ENCODE measurements at regions not wholly inside any gene's neighbourhood (a gene's known extent, or its start where the extent isn't known, plus 50 kb on each side); places are given as distances from the start of the nearest gene placed in this dataset.
"Not testable (repeated sequence)": the region's sequence is repeated elsewhere in the genome, so short reads cannot be mapped to it uniquely, and the experiment has no call there.

- intact Hi-C loops (cut with DNase I, micrococcal nuclease): no loop called here
- ATAC-seq (no peak), DNase-seq (no peak)
These were observed 156.0 kb downstream of the DEFB131A start for GRCh38 chr4:9600246-9600645.

- intact Hi-C loops (cut with DNase I, micrococcal nuclease): no loop called here
- DNase-seq (no peak), ATAC-seq (no peak)
These were observed 158.2 kb downstream of the DEFB131A start for GRCh38 chr4:9602389-9602914.

DNA sequence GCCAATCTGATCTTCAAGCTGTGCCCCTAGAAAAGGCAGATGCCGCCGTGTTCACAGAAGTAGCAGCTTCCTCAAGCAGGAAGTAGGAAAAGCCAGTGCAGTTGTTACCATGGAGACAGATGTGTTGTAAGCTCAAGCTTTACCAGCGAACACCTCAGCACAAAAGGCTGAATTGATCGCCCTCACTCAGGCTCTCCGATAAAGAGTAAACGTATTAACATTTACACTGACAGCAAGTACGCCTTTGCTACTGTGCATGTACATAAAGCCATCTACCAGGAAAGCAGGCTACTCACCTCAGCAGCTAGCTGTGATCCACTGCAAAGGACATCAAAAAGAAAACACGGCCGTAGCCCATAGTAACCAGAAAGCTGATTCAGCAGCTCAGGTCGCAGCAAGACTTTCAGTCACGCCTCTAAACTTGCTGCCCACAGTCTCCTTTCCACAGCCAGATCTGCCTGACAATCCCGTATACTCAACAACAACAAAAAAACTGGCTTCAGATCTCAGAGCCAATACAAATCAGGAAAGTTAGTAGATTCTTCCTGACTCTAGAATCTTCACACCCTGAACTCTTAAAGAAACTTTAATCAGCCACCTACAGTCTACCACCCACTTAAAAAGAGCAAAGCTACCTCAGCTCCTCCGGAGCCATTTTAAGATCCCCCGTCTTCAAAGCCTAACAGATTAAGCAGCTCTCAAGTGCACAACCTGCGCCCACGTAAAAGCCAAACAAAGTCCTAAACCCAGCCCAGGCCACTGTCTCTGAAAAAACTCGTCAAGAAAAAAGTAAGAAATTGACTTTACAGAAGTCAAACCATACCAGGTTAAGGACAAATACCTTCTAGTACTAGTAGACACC is 160.0 kb downstream of the DEFB131A start:
- peak; percentile 44 for ATAC-seq
- intact Hi-C loops (cut with DNase I, micrococcal nuclease): not testable (repeated sequence)
- peak; percentile 37 to 59 for DNase-seq

DNA sequence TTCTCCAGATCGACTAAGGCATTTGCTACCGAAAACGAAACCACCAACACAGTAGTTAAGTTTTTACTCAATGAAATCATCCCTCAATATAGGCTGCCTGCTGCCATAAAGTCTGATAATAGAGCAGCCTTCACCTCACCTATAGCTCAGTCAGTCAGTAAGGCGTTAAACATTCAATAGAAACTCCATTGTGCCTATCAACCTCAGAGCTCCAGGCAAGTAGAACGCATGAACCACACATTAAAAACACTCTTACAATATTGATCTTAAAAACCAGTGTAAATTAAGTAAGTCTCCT is 160.6 kb downstream of the DEFB131A start:
- intact Hi-C loops (cut with DNase I, micrococcal nuclease); DNase-seq: not testable (repeated sequence)

DNA sequence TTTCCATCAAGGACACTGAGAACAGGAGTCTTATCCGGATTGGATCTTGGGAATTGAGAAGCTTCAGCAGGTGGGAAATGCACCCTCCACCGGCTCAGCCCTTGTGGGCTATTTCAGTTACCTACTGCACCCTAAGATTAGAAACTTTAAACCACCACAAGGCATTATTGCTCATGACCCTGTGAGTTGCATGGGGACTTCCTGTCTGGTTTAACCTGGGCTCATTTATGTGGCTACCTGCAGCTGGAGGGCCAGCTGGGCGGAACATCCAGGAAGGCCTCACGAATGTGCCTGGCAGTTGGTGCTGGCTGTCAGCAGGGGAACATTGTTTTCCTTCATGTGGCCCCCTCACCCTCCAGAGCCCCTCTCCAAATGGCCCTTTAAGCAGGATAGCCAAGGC is 164.1 kb downstream of the DEFB131A start:
- intact Hi-C loops (cut with DNase I, micrococcal nuclease): no loop called here
- ATAC-seq (no peak), DNase-seq (no peak)

More for the DNA sequence above, 160.6 kb downstream of the DEFB131A start:
- not testable (repeated sequence) for ATAC-seq

GRCh38 chr4:9610321-9610720 is 166.1 kb downstream of the DEFB131A start:
- DNase-seq; ATAC-seq; intact Hi-C loops (cut with DNase I, micrococcal nuclease): not testable (repeated sequence)

DNA sequence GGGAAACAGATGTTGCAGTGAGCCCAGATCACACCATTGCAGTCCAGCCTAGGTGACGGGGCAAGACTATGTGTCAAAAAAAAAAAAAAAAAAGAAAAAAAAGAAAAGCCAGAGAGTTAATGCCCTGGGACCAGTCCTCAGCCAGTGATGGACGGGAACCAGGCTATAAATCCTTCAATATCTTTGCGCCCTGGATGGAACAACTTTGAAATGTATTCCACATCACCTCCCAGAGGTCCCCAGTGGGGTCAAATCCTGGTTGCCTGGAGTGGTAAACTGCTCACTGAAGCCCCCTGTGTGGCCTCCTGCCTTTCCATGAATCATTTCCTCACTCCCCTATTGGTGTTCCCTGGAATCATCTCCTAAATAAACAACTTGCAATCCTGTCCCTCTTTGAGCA is 166.9 kb downstream of the DEFB131A start:
- DNase-seq (no peak), ATAC-seq (no peak)
- intact Hi-C loops (cut with DNase I, micrococcal nuclease): no loop called here

GRCh38 chr4:9636411-9636810 is 145.0 kb upstream of the DRD5 start:
- DNase-seq; ATAC-seq; intact Hi-C loops (cut with DNase I, micrococcal nuclease): not testable (repeated sequence)

- ATAC-seq; intact Hi-C loops (cut with DNase I, micrococcal nuclease): not testable (repeated sequence)
- peak; percentile 16 to 26 for DNase-seq
These were observed 121.8 kb upstream of the DRD5 start for GRCh38 chr4:9659678-9660077.

GRCh38 chr4:9660955-9661354 is 120.5 kb upstream of the DRD5 start:
- intact Hi-C loops (cut with DNase I, micrococcal nuclease); DNase-seq; ATAC-seq: not testable (repeated sequence)

DNA sequence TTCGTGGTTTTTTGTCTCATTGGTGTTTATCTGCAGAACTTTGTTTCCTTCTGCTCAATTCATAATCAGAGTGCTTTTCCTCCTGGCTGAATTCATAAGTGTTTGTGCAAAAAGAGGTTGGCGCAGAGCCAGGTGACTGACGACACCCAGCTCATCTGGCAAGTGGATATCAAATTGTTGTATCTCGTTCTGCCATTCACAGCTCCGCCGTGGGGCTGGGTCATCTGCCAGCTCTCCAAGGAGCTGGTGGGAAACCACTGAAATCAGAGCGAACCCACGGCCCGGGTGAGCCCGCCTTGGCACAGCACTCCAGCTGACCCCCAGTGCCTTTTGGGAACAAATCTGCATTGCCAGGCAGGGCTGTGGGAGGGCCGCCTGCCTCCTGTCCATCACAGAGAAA is 110.7 kb upstream of the DRD5 start:
- intact Hi-C loops (cut with DNase I, micrococcal nuclease); ATAC-seq: not testable (repeated sequence)
- DNase-seq: peak in 1 of 2 donors; percentile 35

GRCh38 chr4:9677357-9677756 is 104.1 kb upstream of the DRD5 start:
- not testable (repeated sequence) for ATAC-seq

DNA sequence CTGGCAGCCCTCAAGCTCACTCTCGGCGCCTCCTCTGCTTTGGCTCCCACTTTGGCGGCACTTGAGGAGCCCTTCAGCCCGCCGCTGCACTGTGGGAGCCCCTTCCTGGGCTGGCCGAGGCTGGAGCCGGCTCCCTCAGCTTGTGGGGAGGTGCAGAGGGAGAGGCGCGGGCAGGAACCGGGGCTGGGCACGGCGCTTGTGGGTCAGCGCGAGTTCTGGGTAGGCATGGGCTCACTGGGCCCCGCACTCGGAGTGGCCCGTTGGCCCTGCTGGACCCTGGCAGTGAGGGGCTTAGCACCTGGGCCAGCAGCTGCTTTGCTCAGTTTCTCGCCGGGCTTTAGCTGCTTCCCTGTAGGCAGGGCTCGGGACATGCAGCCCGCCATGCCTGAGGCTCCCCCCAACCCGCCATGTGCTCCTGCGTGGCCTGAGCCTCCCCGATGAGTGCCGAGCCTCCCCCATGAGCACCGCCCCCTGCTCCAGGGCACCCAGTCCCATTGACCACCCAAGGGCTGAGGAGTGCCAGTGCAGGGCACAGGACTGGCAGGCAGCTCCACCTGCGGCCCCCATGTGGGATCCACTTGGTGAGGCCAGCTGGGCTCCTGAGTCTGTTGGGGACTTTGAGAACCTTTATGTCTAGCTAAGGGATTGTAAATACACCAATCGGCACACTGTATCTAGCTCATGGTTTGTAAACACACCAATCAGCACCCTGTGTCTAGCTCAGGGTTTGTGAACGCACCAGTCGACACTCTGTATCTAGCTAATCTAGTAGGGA is 101.5 kb upstream of the DRD5 start:
- no peak for DNase-seq
- ATAC-seq: no peak
- intact Hi-C loops (cut with DNase I, micrococcal nuclease): no loop called here

More at GRCh38 chr4:9677357-9677756, 104.1 kb upstream of the DRD5 start:
- DNase-seq; intact Hi-C loops (cut with DNase I, micrococcal nuclease): not testable (repeated sequence)

DNA sequence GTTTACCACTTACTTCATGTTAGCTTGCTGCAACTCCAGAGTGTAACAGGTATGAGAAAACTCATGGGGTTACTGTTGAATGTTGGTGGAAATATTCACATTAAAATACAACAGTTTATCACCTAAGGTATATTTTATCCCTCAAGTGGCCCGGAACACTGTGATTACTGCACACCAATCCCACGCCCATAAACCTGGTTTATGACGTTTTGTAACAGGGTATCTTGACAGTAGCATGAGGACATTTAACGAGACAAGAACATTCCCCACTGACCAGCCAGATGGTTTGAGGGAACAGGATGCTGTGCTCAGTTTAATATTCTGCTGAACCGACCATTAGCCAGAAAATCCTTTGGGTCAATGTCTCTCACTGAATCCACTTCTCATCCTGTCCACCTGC is 98.3 kb upstream of the DRD5 start:
- DNase-seq; intact Hi-C loops (cut with DNase I, micrococcal nuclease): not testable (repeated sequence)
- ATAC-seq: peak; percentile 91

- ATAC-seq; intact Hi-C loops (cut with DNase I, micrococcal nuclease); DNase-seq: not testable (repeated sequence)
These were observed 96.4 kb upstream of the DRD5 start for GRCh38 chr4:9685016-9685415.

DNA sequence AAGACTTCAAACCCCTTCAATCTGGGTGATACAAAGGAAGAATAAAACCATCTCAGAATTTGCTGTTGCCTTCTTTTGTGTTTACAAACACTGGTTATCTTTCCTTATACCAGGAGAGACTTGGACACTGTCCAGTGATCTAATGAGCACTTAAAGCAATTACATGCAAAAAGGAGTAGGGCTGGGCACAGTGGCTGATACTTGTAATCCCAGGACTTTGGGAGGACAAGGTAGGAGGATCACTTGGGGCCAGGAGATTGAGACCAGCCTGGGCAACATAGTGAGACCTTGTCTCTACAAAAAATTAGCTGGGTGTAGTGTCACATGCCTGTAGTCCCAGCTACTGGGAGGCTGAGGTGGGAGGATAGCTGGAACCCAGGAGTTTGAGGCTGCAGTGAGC is 95.7 kb upstream of the DRD5 start:
- ATAC-seq (peak; percentile 58), DNase-seq (no peak)
- intact Hi-C loops (cut with DNase I, micrococcal nuclease): no loop called here

GRCh38 chr4:9690636-9691237 is 90.7 kb upstream of the DRD5 start:
- ATAC-seq; intact Hi-C loops (cut with DNase I, micrococcal nuclease): not testable (repeated sequence)
- peak in 1 of 2 donors; percentile 27 for DNase-seq

DNA sequence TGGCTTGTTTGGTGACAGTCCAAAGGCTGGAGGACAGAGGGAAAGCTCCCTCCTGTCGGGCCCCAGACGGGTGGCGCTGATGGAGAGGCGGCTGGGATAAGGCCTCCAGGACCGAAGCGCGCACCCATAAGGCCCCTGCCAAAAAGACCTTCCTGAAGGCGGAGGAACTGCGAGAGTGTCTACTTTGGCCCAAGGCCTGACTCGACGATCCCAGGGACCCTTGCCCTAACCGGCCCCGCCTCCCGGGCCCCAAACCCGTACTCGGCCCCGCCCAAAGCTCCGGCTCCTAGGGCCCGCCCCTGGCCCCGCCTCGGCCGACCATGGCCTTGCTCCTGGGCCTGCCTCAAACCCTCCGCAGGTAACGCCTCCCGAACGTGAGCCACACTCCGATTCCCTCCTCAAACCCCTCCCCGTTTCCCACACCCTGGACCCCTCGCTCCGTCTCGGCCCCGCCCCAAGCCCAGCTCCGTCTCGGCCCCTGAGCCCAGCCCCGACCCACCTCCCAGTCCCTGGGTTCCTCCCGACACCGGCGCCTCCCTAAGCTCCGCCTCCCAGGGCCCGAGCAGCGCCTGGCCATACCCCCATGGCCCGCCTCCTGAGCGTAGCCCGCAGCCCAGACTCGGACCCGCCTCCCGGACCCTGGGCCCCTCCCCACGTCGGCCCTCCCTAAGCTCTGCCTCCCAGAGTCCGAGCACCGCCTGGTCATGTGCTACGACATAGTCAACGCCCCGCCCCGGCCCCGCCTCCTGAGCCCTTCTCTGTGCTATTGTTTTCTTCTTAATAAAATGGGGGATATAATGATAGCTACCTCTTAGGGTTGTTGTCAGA is 90.0 kb upstream of the DRD5 start:
- intact Hi-C loops (cut with DNase I, micrococcal nuclease): no loop called here
- peak; percentile 98 for DNase-seq
- ATAC-seq: peak; percentile 100

All from left colon (tissue), 2 donors.